Hepatocyte (in vitro differentiated cells): ENCODE measurements at regions not wholly inside any gene's neighbourhood (a gene's known extent, or its start where the extent isn't known, plus 50 kb on each side); places are given as distances from the start of the nearest gene placed in this dataset.

Experiments used
- DNase-seq: peaks from one replicate; pipeline ENCODE4 v3.0.0-alpha.2; 2016; ENCODE audit warnings: low spot score
- H2AFZ ChIP-seq: fragments of 200-600 bp; sonication (generic); 2 replicates; pipeline ENCODE4 v1.6.0; 2016; ENCODE audit warnings: antibody characterized with exemption, mild to moderate bottlenecking
- H3K27ac ChIP-seq: fragments of 200-600 bp; sonication (generic); 2 replicates; pipeline ENCODE4 v1.5.1; 2016; ENCODE audit warnings: mild to moderate bottlenecking
- H3K27me3 ChIP-seq: fragments of 200-600 bp; sonication (generic); 2 replicates; pipeline ENCODE4 v1.6.1; 2016
- H3K36me3 ChIP-seq: fragments of 200-600 bp; sonication (generic); replicated peaks from 2 replicates; pipeline ENCODE4 v1.5.1; 2016; ENCODE audit warnings: low read depth; ENCODE audit not compliant: insufficient read depth
- H3K4me1 ChIP-seq: fragments of 200-600 bp; sonication (generic); 2 replicates; pipeline ENCODE4 v1.5.1; 2016; ENCODE audit warnings: mild to moderate bottlenecking, moderate library complexity; ENCODE audit not compliant: insufficient read depth
- H3K4me2 ChIP-seq: fragments of 200-600 bp; sonication (generic); 2 replicates; pipeline ENCODE4 v1.6.0; 2016
- H3K4me3 ChIP-seq: fragments of 200-600 bp; sonication (generic); 2 replicates; pipeline ENCODE4 v1.5.1; 2016; ENCODE audit warnings: mild to moderate bottlenecking
- H3K79me2 ChIP-seq: fragments of 200-600 bp; sonication (generic); 2 replicates; pipeline ENCODE4 v1.6.0; 2017; ENCODE audit warnings: mild to moderate bottlenecking
- H3K9me2 ChIP-seq: fragments of 200-600 bp; sonication (generic); replicated peaks from 2 replicates; pipeline ENCODE4 v1.6.0; 2017; ENCODE audit warnings: mild to moderate bottlenecking; ENCODE audit not compliant: insufficient read depth
- H3K9me3 ChIP-seq: fragments of 200-600 bp; sonication (generic); 2 replicates; pipeline ENCODE4 v1.5.1; 2016; ENCODE audit warnings: low read depth, mild to moderate bottlenecking
- H4K20me1 ChIP-seq: fragments of 200-600 bp; sonication (generic); 2 replicates; pipeline ENCODE4 v1.6.0; 2016; ENCODE audit warnings: mild to moderate bottlenecking; ENCODE audit not compliant: insufficient read depth, poor library complexity, severe bottlenecking
- CTCF ChIP-seq: fragments of 200-600 bp; sonication (generic); IDR thresholded peaks from 2 replicates; pipeline ENCODE4 v1.5.1; 2016; ENCODE audit warnings: antibody characterized with exemption, mild to moderate bottlenecking; ENCODE audit not compliant: poor library complexity
- EZH2 ChIP-seq: fragments of 200-600 bp; sonication (generic); IDR thresholded peaks from 2 replicates; pipeline ENCODE4 v1.6.1; 2016; ENCODE audit warnings: antibody characterized with exemption, mild to moderate bottlenecking, borderline replicate concordance
- EZH2phosphoT487 ChIP-seq: fragments of 200-600 bp; sonication (generic); IDR thresholded peaks from one replicate; pipeline ENCODE4 v1.6.1; 2018; ENCODE audit warnings: antibody characterized with exemption, mild to moderate bottlenecking, low read depth, moderate library complexity; ENCODE audit not compliant: unreplicated experiment, severe bottlenecking
- WGBS: methylation state at CpG from one replicate; pipeline ENCODE4 v1.1.6; 2016; ENCODE audit warnings: low lambda C conversion rate; ENCODE audit errors: missing lambda C conversion rate; 5-methylcytosine and 5-hydroxymethylcytosine counted together

- no peaks in the 10 kb centered on the region for H3K4me1 ChIP-seq
- no peaks in the 10 kb centered on the region for H3K36me3 ChIP-seq
- no peaks in the 10 kb centered on the region for H3K9me2 ChIP-seq
- H4K20me1 ChIP-seq: no peaks in the 10 kb centered on the region
- no peak overlapping the region for H2AFZ ChIP-seq
- H3K4me3 ChIP-seq: no peak overlapping the region
- no peak for DNase-seq
- H3K79me2 ChIP-seq: no peaks in the 10 kb centered on the region
- TF ChIP-seq EZH2phosphoT487 (no peak), CTCF (no peak), EZH2 (no peak)
- WGBS: 90% methylated on average over 26 of the region's 26 CpGs
- H3K9me3 ChIP-seq: no peaks in the 10 kb centered on the region
- no peaks in the 10 kb centered on the region for H3K27me3 ChIP-seq
- no peak overlapping the region for H3K27ac ChIP-seq
- H3K4me2 ChIP-seq: no peak overlapping the region
Measured at GRCh38 chr1:214753236-214753852, 150.3 kb downstream of the CENPF start.

DNA sequence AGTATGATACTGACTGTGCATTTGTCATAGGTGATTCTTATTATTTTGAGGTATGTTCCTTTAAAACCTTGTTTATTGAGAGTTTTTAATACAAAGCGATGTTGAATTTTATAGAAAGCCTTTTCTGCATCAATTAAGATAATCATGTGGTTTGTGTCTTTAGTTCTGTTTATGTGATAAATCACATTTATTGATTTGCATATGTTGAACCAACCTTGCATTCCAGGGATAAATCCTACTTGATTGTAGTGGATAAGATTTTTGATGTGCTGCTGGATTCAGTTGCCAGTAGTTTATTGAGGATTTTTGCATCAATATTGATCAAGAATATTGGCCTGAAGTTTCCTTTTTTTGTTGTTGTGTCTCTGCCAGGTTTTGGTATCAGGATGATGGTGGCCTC, 158.0 kb downstream of the CENPF start:
- TF ChIP-seq CTCF (no peak), EZH2phosphoT487 (no peak), EZH2 (no peak)
- no peak overlapping the region for H3K27ac ChIP-seq
- H3K4me2 ChIP-seq: no peak overlapping the region
- H4K20me1 ChIP-seq: no peaks in the 10 kb centered on the region
- H3K27me3 ChIP-seq: no peaks in the 10 kb centered on the region
- no peak overlapping the region for H3K4me3 ChIP-seq
- no peak for DNase-seq
- no peak overlapping the region for H2AFZ ChIP-seq
- no peaks in the 10 kb centered on the region for H3K79me2 ChIP-seq
- WGBS: 93% methylated on average over 1 of the region's 1 CpG
- no peaks in the 10 kb centered on the region for H3K9me3 ChIP-seq
- H3K4me1 ChIP-seq: no peaks in the 10 kb centered on the region
- H3K36me3 ChIP-seq: no peaks in the 10 kb centered on the region
- no peaks in the 10 kb centered on the region for H3K9me2 ChIP-seq

- no peak for TF ChIP-seq CTCF
- TF ChIP-seq EZH2: no peak
- no peak for TF ChIP-seq EZH2phosphoT487
- Histone ChIP-seq H3K27ac (no peak overlapping the region), H3K4me1 (no peaks in the 10 kb centered on the region), H3K4me3 (no peak overlapping the region), H3K9me3 (no peaks in the 10 kb centered on the region), H3K4me2 (no peak overlapping the region), H4K20me1 (no peaks in the 10 kb centered on the region), H3K27me3 (no peaks in the 10 kb centered on the region), H2AFZ (no peak overlapping the region), H3K79me2 (no peaks in the 10 kb centered on the region), H3K9me2 (no peaks in the 10 kb centered on the region), H3K36me3 (no peaks in the 10 kb centered on the region)
- DNase-seq: no peak
Measured at GRCh38 chr1:214762902-214763301, 159.9 kb downstream of the CENPF start.

- Histone ChIP-seq H3K27me3 (no peaks in the 10 kb centered on the region), H3K27ac (no peak overlapping the region), H2AFZ (no peak overlapping the region), H3K4me1 (no peaks in the 10 kb centered on the region), H3K4me2 (no peak overlapping the region), H3K9me3 (no peaks in the 10 kb centered on the region), H3K36me3 (no peaks in the 10 kb centered on the region), H3K79me2 (no peaks in the 10 kb centered on the region), H3K9me2 (no peaks in the 10 kb centered on the region), H3K4me3 (no peak overlapping the region), H4K20me1 (no peaks in the 10 kb centered on the region)
- no peak for DNase-seq
- WGBS: 73% methylated on average over 1 of the region's 1 CpG
- TF ChIP-seq CTCF (no peak), EZH2phosphoT487 (no peak), EZH2 (no peak)
Measured at GRCh38 chr1:214764502-214764901, 161.5 kb downstream of the CENPF start.
